NCI-H2029 treated with DMSO at 0.1 percent for 48 hours (cell line): ENCODE measurements at regions not wholly inside any gene's neighbourhood (a gene's known extent, or its start where the extent isn't known, plus 50 kb on each side); places are given as distances from the start of the nearest gene placed in this dataset.

Source experiments
- DNase-seq: peaks from one replicate; lab custom pipeline; 2025; lab: John Stamatoyannopoulos, UW

- DNase-seq: no peak
Measured at GRCh38 chr3:116929505-116930222, 220.1 kb downstream of the TUSC7 start.

GRCh38 chr3:116930786-116931185 is 221.2 kb downstream of the TUSC7 start:
- no peak for DNase-seq

GRCh38 chr3:116939091-116939490 is 229.5 kb downstream of the TUSC7 start:
- DNase-seq: no peak

- no peak for DNase-seq
Measured at GRCh38 chr3:116939550-116939949, 230.0 kb downstream of the TUSC7 start.

GRCh38 chr3:116940719-116941118 is 231.1 kb downstream of the TUSC7 start:
- DNase-seq: no peak

- no peak for DNase-seq
Measured at GRCh38 chr3:116946376-116946775, 236.8 kb downstream of the TUSC7 start.

GRCh38 chr3:116947148-116947547 is 237.6 kb downstream of the TUSC7 start:
- DNase-seq: no peak

GRCh38 chr3:116947809-116948208 is 238.2 kb downstream of the TUSC7 start:
- DNase-seq: no peak

- DNase-seq: no peak
Measured at GRCh38 chr3:116950301-116951055, 240.9 kb downstream of the TUSC7 start.

- DNase-seq: no peak
Measured at GRCh38 chr3:116951610-116952009, 242.0 kb downstream of the TUSC7 start.

- no peak for DNase-seq
Measured at GRCh38 chr3:116958291-116958690, 248.7 kb downstream of the TUSC7 start.

- no peak for DNase-seq
Measured at GRCh38 chr3:116961106-116961505, 251.5 kb downstream of the TUSC7 start.

GRCh38 chr3:116963802-116964201 is 254.2 kb downstream of the TUSC7 start:
- DNase-seq: no peak

- DNase-seq: no peak
Measured at GRCh38 chr3:116966649-116967048, 257.1 kb downstream of the TUSC7 start.

GRCh38 chr3:116969135-116969534 is 259.6 kb downstream of the TUSC7 start:
- DNase-seq: no peak

GRCh38 chr3:116969646-116970045 is 260.1 kb downstream of the TUSC7 start:
- no peak for DNase-seq

- no peak for DNase-seq
Measured at GRCh38 chr3:116971531-116971930, 262.0 kb downstream of the TUSC7 start.

GRCh38 chr3:116974702-116975101 is 265.1 kb downstream of the TUSC7 start:
- no peak for DNase-seq

- no peak for DNase-seq
Measured at GRCh38 chr3:116977441-116977840, 267.9 kb downstream of the TUSC7 start.

- DNase-seq: no peak
Measured at GRCh38 chr3:116980099-116980498, 270.5 kb downstream of the TUSC7 start.

GRCh38 chr3:116981089-116981488 is 271.5 kb downstream of the TUSC7 start:
- no peak for DNase-seq

GRCh38 chr3:116984301-116984700 is 274.7 kb downstream of the TUSC7 start:
- DNase-seq: no peak

- DNase-seq: no peak
Measured at GRCh38 chr3:116994351-116994879, 284.8 kb downstream of the TUSC7 start.
